ENCODE measurements at regions not wholly inside any gene's neighbourhood (a gene's known extent, or its start where the extent isn't known, plus 50 kb on each side); places are given as distances from the start of the nearest gene placed in this dataset.

GRCh38 chr11:24312464-24313238 lies 184.2 kb upstream of the LUZP2 start:
- DNase-seq = no peak

- DNase-seq = no peak
Observed at GRCh38 chr11:24321229-24321628, 175.6 kb upstream of the LUZP2 start.

GRCh38 chr11:24324211-24324610 lies 172.6 kb upstream of the LUZP2 start:
- DNase-seq = no peak

- no peak for DNase-seq
Observed at GRCh38 chr11:24344222-24344621, 152.6 kb upstream of the LUZP2 start.

GRCh38 chr11:24348908-24349307 lies 147.9 kb upstream of the LUZP2 start:
- DNase-seq = no peak

- no peak for DNase-seq
Observed at GRCh38 chr11:24351179-24351578, 145.7 kb upstream of the LUZP2 start.

GRCh38 chr11:24356501-24356900 lies 140.4 kb upstream of the LUZP2 start:
- no peak for DNase-seq

- no peak for DNase-seq
Observed at GRCh38 chr11:24357620-24358410, 139.0 kb upstream of the LUZP2 start.

- DNase-seq = no peak
Observed at GRCh38 chr11:24372491-24372890, 124.4 kb upstream of the LUZP2 start.

- no peak for DNase-seq
Observed at GRCh38 chr11:24373516-24373915, 123.3 kb upstream of the LUZP2 start.

GRCh38 chr11:24375351-24375750 lies 121.5 kb upstream of the LUZP2 start:
- no peak for DNase-seq

- DNase-seq = no peak
Observed at GRCh38 chr11:24375931-24376330, 120.9 kb upstream of the LUZP2 start.

- no peak for DNase-seq
Observed at GRCh38 chr11:24383137-24383536, 113.7 kb upstream of the LUZP2 start.

- no peak for DNase-seq
Observed at GRCh38 chr11:24384240-24384639, 112.6 kb upstream of the LUZP2 start.

GRCh38 chr11:24386546-24387397 lies 110.1 kb upstream of the LUZP2 start:
- peak; percentile 96 for DNase-seq

GRCh38 chr11:24389575-24389974 lies 107.3 kb upstream of the LUZP2 start:
- DNase-seq = no peak

- DNase-seq = no peak
Observed at GRCh38 chr11:24390016-24390415, 106.8 kb upstream of the LUZP2 start.

- no peak for DNase-seq
Observed at GRCh38 chr11:24390762-24391161, 106.1 kb upstream of the LUZP2 start.

GRCh38 chr11:24391167-24391566 lies 105.7 kb upstream of the LUZP2 start:
- DNase-seq = no peak

GRCh38 chr11:24400059-24400665 lies 96.7 kb upstream of the LUZP2 start:
- no peak for DNase-seq

GRCh38 chr11:24406389-24406788 lies 90.5 kb upstream of the LUZP2 start:
- DNase-seq = no peak

- no peak for DNase-seq
Observed at GRCh38 chr11:24406980-24407379, 89.9 kb upstream of the LUZP2 start.

- DNase-seq = no peak
Observed at GRCh38 chr11:24407733-24408132, 89.1 kb upstream of the LUZP2 start.

Measured in DMS79 treated with DMSO at 0.1 percent for 48 hours (cell line).